ENCODE measurements at regions not wholly inside any gene's neighbourhood (a gene's known extent, or its start where the extent isn't known, plus 50 kb on each side); places are given as distances from the start of the nearest gene placed in this dataset.

DNA sequence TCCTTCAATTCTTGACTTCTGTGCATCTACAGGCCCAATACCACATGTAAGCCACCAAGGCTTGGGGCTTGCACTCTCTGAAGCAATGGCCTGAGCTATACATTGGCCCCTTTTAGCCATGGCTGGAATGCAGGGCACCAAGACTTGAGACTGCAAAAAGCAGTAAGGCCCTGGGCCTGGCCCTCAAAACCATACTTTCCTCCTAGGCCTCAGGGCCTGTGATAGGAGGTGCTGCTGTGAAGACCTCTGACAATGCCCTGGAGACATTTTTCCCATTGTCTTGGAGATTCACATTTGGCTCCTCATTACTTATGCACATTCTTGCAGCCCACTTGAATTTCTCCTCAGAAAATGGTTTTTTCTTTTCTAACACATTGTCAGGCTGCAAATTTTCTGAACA, 68.5 kb upstream of the FSTL5 start:
- Histone ChIP-seq H3K4ac (replicated peaks; ENCODE audit: insufficient read length, low read depth, low read length) (no peak overlapping the region), H2BK12ac (ENCODE audit: low read depth, low read length) (no peak overlapping the region), H2AFZ (ENCODE audit: low read length) (no peak overlapping the region), H4K91ac (replicated peaks; ENCODE audit: insufficient read length, low read length) (no peak overlapping the region), H3K9me3 (ENCODE audit: insufficient read depth in 2 of 2, low read depth in 1 of 2, low read length in 1 of 2) (no peaks in the 10 kb centered on the region), H3K27ac (ENCODE audit: low read depth, low read length) (no peak overlapping the region), H2BK20ac (ENCODE audit: low read length) (no peak overlapping the region), H3K4me1 (replicated peaks in 1 of 4; ENCODE audit: control insufficient read depth in 3 of 4, insufficient read depth in 4 of 4, low read length in 3 of 4) (no peaks in the 10 kb centered on the region), H3K14ac (ENCODE audit: insufficient read length) (no peak overlapping the region), H2BK5ac (ENCODE audit: low read depth, low read length) (no peak overlapping the region), H3K4me2 (ENCODE audit: insufficient read depth in 1 of 2, low read depth in 2 of 2, low read length in 2 of 2) (no peak overlapping the region), H4K8ac (ENCODE audit: extremely low read depth, insufficient read depth, low read length) (no peak overlapping the region), H4K5ac (ENCODE audit: insufficient read length, low read depth, low read length) (no peak overlapping the region), H3K79me1 (ENCODE audit: low read depth, low read length) (no peaks in the 10 kb centered on the region), H3K18ac (ENCODE audit: extremely low read depth, low read length) (no peak overlapping the region), H2BK120ac (replicated peaks; ENCODE audit: low read depth, low read length) (no peak overlapping the region), H4K20me1 (replicated peaks in 1 of 2; ENCODE audit: control insufficient read depth in 1 of 2, insufficient read depth in 2 of 2, low read length in 2 of 2) (no peaks in the 10 kb centered on the region), H2BK15ac (ENCODE audit: low read length) (no peak overlapping the region), H3K79me2 (ENCODE audit: control insufficient read depth in 1 of 2, insufficient read depth in 2 of 2, low read length in 2 of 2) (no peaks in the 10 kb centered on the region), H3K23ac (ENCODE audit: insufficient read length) (no peak overlapping the region), H2AK5ac (ENCODE audit: low read depth, low read length) (no peak overlapping the region), H3K23me2 (ENCODE audit: low read depth, low read length) (no peaks in the 10 kb centered on the region), H3K27me3 (replicated peaks in 1 of 4; ENCODE audit: control insufficient read depth in 3 of 4, extremely low read depth in 1 of 4, insufficient read depth in 3 of 4, low read length in 3 of 4) (no peaks in the 10 kb centered on the region), H3K36me3 (ENCODE audit: control insufficient read depth in 2 of 4, insufficient read depth in 4 of 4, low read length in 3 of 4) (no peaks in the 10 kb centered on the region), H3K4me3 (ENCODE audit: extremely low read depth in 1 of 4, insufficient read depth in 2 of 4, low read depth in 3 of 4, low read length in 4 of 4) (no peak overlapping the region), H3K56ac (replicated peaks; ENCODE audit: insufficient read length, low read depth, low read length) (no peak overlapping the region), H3K9ac (replicated peaks in 1 of 4; ENCODE audit: extremely low read depth in 1 of 4, low read depth in 3 of 4, low read length in 3 of 4) (no peak overlapping the region)
- ChIA-PET CTCF (ENCODE audit: partially characterized antibody) (no interaction called here), POLR2A (ENCODE audit: partially characterized antibody) (no interaction called here)
- DNase-seq (ENCODE audit: low read depth in 1 of 2, low spot score in 2 of 2) (no peak), FAIRE-seq (no peak)
- no peak for TF ChIP-seq SIN3A (conservative IDR thresholded peaks at IDR 0.05 in 1 of 2, IDR thresholded peaks at IDR 0.05 in 1 of 2; ENCODE audit: low read depth in 1 of 2, low read length in 2 of 2)
- no peak for TF ChIP-seq CBX5 (IDR thresholded peaks at IDR 0.05; ENCODE audit: low read depth, low read length)
- no peak for TF ChIP-seq SUZ12 (IDR thresholded peaks at IDR 0.05; ENCODE audit: low read length)
- TF ChIP-seq SP1 (IDR thresholded peaks at IDR 0.05; ENCODE audit: low read depth, low read length) = no peak
- TF ChIP-seq BACH1 (IDR thresholded peaks at IDR 0.05; ENCODE audit: low read length) = no peak
- TF ChIP-seq, protein P1, sequence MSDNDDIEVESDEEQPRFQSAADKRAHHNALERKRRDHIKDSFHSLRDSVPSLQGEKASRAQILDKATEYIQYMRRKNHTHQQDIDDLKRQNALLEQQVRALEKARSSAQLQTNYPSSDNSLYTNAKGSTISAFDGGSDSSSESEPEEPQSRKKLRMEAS (IDR thresholded peaks at IDR 0.05) = no peak
- TF ChIP-seq TAF7 (optimal IDR thresholded peaks at IDR 0.05; ENCODE audit: borderline replicate concordance, low read depth, low read length) = no peak
- no peak for TF ChIP-seq BRCA1 (IDR thresholded peaks at IDR 0.05; ENCODE audit: low read depth, low read length)
- TF ChIP-seq NRF1 (IDR thresholded peaks at IDR 0.05; ENCODE audit: low read depth, low read length) = no peak
- TF ChIP-seq SRF (IDR thresholded peaks at IDR 0.05; ENCODE audit: low read depth, low read length) = no peak
- no peak for TF ChIP-seq CREB1 (IDR thresholded peaks at IDR 0.05)
- TF ChIP-seq CHD1 (IDR thresholded peaks at IDR 0.05; ENCODE audit: low read depth, low read length) = no peak
- no peak for TF ChIP-seq EP300 (IDR thresholded peaks at IDR 0.05; ENCODE audit: borderline replicate concordance in 1 of 2, low read depth in 2 of 2, low read length in 2 of 2)

Data from H1 (cell line).